SK-N-SH treated with all-trans-retinoic acid at 6 μM for 48 hours (cell line): ENCODE measurements at regions not wholly inside any gene's neighbourhood (a gene's known extent, or its start where the extent isn't known, plus 50 kb on each side); places are given as distances from the start of the nearest gene placed in this dataset.

Experiments
- ATAC-seq: fragments of 200-7000 bp; cut with Tn5 transposase; 3 replicates; pipeline ENCODE4 v1.9.1; 2020; ENCODE audit warnings: mild to moderate bottlenecking, moderate library complexity
- ARNTL ChIP-seq: fragments of 450-650 bp; formaldehyde crosslinking; IDR thresholded peaks from 2 replicates; pipeline ENCODE4 v1.5.0; 2020; ENCODE audit warnings: low read depth, mild to moderate bottlenecking, moderate library complexity, borderline replicate concordance
- BACH2 ChIP-seq: fragments of 250-450 bp; sonication (Bioruptor Pico); IDR thresholded peaks from 2 replicates; pipeline ENCODE4 v1.9.0; 2021; ENCODE audit warnings: mild to moderate bottlenecking, borderline replicate concordance
- CSDC2 ChIP-seq: fragments of 250-450 bp; sonication (Bioruptor Pico); IDR thresholded peaks from 2 replicates; pipeline ENCODE4 v1.5.0; 2020; ENCODE audit warnings: mild to moderate bottlenecking, moderate library complexity
- ESRRG ChIP-seq: fragments of 250-450 bp; sonication (Bioruptor Pico); IDR thresholded peaks from 2 replicates; pipeline ENCODE4 v1.6.1; 2021; ENCODE audit warnings: mild to moderate bottlenecking
- GLIS3 ChIP-seq: fragments of 250-450 bp; sonication (Bioruptor Pico); IDR thresholded peaks from 2 replicates; pipeline ENCODE4 v1.5.0; 2020; ENCODE audit warnings: mild to moderate bottlenecking, moderate library complexity
- ISL1 ChIP-seq: fragments of 250-450 bp; sonication (Bioruptor Pico); IDR thresholded peaks from 2 replicates; pipeline ENCODE4 v2.1.2; 2022; ENCODE audit warnings: mild to moderate bottlenecking, moderate library complexity
- OSR1 ChIP-seq: fragments of 250-450 bp; sonication (Bioruptor Pico); IDR thresholded peaks from 2 replicates; pipeline ENCODE4 v1.8.0; 2022; ENCODE audit warnings: moderate library complexity, mild to moderate bottlenecking, inconsistent platforms
- RARB ChIP-seq: fragments of 250-450 bp; sonication (Bioruptor Pico); IDR thresholded peaks from 2 replicates; pipeline ENCODE4 v1.8.0; 2021; ENCODE audit warnings: mild to moderate bottlenecking, moderate library complexity
- SNAI2 ChIP-seq: fragments of 250-450 bp; sonication (Bioruptor Pico); IDR thresholded peaks from 2 replicates; pipeline ENCODE4 v1.5.0; 2020; ENCODE audit warnings: mild to moderate bottlenecking, moderate library complexity
- TOX ChIP-seq: fragments of 250-450 bp; sonication (Bioruptor Pico); IDR thresholded peaks from 2 replicates; pipeline ENCODE4 v1.8.0; 2021; ENCODE audit warnings: mild to moderate bottlenecking, moderate library complexity, borderline replicate concordance
- ZC3H10 ChIP-seq: fragments of 250-450 bp; sonication (Bioruptor Pico); IDR thresholded peaks from 2 replicates; pipeline ENCODE4 v1.5.1; 2021; ENCODE audit warnings: mild to moderate bottlenecking, moderate library complexity
- ZFP3 ChIP-seq: fragments of 250-450 bp; sonication (Bioruptor Pico); IDR thresholded peaks from 2 replicates; pipeline ENCODE4 v1.5.0; 2020; ENCODE audit warnings: mild to moderate bottlenecking, moderate library complexity
- ZFP30 ChIP-seq: fragments of 450-650 bp; formaldehyde crosslinking; IDR thresholded peaks from 2 replicates; pipeline ENCODE4 v1.5.0; 2022; ENCODE audit warnings: mild to moderate bottlenecking, moderate library complexity
- ZNF70 ChIP-seq: fragments of 450-650 bp; formaldehyde crosslinking; IDR thresholded peaks from 2 replicates; pipeline ENCODE4 v1.5.0; 2020; ENCODE audit warnings: mild to moderate bottlenecking, moderate library complexity
- TF ChIP-seq, protein P1 (sequence below): fragments of 250-450 bp; sonication (Bioruptor Pico); IDR thresholded peaks from 2 replicates; pipeline ENCODE4 v1.8.0; 2020; ENCODE audit warnings: mild to moderate bottlenecking, moderate library complexity, borderline replicate concordance
- TF ChIP-seq, protein P2 (sequence below): fragments of 250-450 bp; sonication (Bioruptor Pico); IDR thresholded peaks from 2 replicates; pipeline ENCODE4 v1.5.0; 2020; ENCODE audit warnings: mild to moderate bottlenecking, moderate library complexity
- TF ChIP-seq, protein P3 (sequence below): fragments of 250-450 bp; sonication (Bioruptor Pico); IDR thresholded peaks from 2 replicates; pipeline ENCODE4 v1.8.0; 2021; ENCODE audit warnings: low read depth, mild to moderate bottlenecking, moderate library complexity, borderline replicate concordance
- TF ChIP-seq, protein P4 (sequence below): fragments of 250-450 bp; sonication (Bioruptor Pico); IDR thresholded peaks from 2 replicates; pipeline ENCODE4 v1.5.1; 2021; ENCODE audit warnings: mild to moderate bottlenecking, moderate library complexity
- TF ChIP-seq, protein P5 (sequence below): fragments of 250-450 bp; sonication (Bioruptor Pico); IDR thresholded peaks from 2 replicates; pipeline ENCODE4 v1.5.1; 2020; ENCODE audit warnings: low read depth, mild to moderate bottlenecking, moderate library complexity

- TF ChIP-seq OSR1 (CRISPR knock-in tag) = no peak
- TF ChIP-seq ZFP3 = no peak
- TF ChIP-seq TOX (CRISPR knock-in tag) = no peak
- TF ChIP-seq ISL1 (CRISPR knock-in tag) = no peak
These were observed 266.7 kb downstream of the IL20RB start (continued) for GRCh38 chr3:137224464-137224863.

- TF ChIP-seq, protein P1, sequence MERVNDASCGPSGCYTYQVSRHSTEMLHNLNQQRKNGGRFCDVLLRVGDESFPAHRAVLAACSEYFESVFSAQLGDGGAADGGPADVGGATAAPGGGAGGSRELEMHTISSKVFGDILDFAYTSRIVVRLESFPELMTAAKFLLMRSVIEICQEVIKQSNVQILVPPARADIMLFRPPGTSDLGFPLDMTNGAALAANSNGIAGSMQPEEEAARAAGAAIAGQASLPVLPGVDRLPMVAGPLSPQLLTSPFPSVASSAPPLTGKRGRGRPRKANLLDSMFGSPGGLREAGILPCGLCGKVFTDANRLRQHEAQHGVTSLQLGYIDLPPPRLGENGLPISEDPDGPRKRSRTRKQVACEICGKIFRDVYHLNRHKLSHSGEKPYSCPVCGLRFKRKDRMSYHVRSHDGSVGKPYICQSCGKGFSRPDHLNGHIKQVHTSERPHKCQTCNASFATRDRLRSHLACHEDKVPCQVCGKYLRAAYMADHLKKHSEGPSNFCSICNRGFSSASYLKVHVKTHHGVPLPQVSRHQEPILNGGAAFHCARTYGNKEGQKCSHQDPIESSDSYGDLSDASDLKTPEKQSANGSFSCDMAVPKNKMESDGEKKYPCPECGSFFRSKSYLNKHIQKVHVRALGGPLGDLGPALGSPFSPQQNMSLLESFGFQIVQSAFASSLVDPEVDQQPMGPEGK (CRISPR knock-in tag) = no peak
- TF ChIP-seq OSR1 (CRISPR knock-in tag) = no peak
- TF ChIP-seq ESRRG (CRISPR knock-in tag) = no peak
- TF ChIP-seq, protein P2, sequence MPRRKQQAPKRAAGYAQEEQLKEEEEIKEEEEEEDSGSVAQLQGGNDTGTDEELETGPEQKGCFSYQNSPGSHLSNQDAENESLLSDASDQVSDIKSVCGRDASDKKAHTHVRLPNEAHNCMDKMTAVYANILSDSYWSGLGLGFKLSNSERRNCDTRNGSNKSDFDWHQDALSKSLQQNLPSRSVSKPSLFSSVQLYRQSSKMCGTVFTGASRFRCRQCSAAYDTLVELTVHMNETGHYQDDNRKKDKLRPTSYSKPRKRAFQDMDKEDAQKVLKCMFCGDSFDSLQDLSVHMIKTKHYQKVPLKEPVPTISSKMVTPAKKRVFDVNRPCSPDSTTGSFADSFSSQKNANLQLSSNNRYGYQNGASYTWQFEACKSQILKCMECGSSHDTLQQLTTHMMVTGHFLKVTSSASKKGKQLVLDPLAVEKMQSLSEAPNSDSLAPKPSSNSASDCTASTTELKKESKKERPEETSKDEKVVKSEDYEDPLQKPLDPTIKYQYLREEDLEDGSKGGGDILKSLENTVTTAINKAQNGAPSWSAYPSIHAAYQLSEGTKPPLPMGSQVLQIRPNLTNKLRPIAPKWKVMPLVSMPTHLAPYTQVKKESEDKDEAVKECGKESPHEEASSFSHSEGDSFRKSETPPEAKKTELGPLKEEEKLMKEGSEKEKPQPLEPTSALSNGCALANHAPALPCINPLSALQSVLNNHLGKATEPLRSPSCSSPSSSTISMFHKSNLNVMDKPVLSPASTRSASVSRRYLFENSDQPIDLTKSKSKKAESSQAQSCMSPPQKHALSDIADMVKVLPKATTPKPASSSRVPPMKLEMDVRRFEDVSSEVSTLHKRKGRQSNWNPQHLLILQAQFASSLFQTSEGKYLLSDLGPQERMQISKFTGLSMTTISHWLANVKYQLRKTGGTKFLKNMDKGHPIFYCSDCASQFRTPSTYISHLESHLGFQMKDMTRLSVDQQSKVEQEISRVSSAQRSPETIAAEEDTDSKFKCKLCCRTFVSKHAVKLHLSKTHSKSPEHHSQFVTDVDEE (CRISPR knock-in tag) = no peak
- TF ChIP-seq GLIS3 (CRISPR knock-in tag) = no peak
- TF ChIP-seq CSDC2 (CRISPR knock-in tag) = no peak
- TF ChIP-seq SNAI2 (CRISPR knock-in tag) = no peak
- no peak for TF ChIP-seq ISL1 (CRISPR knock-in tag)
- no peak for TF ChIP-seq RARB (CRISPR knock-in tag)
- TF ChIP-seq, protein P3, sequence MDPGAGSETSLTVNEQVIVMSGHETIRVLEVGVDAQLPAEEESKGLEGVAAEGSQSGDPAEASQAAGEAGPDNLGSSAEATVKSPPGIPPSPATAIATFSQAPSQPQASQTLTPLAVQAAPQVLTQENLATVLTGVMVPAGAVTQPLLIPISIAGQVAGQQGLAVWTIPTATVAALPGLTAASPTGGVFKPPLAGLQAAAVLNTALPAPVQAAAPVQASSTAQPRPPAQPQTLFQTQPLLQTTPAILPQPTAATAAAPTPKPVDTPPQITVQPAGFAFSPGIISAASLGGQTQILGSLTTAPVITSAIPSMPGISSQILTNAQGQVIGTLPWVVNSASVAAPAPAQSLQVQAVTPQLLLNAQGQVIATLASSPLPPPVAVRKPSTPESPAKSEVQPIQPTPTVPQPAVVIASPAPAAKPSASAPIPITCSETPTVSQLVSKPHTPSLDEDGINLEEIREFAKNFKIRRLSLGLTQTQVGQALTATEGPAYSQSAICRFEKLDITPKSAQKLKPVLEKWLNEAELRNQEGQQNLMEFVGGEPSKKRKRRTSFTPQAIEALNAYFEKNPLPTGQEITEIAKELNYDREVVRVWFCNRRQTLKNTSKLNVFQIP (CRISPR knock-in tag) = no peak
- no peak for TF ChIP-seq ZFP3
- TF ChIP-seq, protein P4, sequence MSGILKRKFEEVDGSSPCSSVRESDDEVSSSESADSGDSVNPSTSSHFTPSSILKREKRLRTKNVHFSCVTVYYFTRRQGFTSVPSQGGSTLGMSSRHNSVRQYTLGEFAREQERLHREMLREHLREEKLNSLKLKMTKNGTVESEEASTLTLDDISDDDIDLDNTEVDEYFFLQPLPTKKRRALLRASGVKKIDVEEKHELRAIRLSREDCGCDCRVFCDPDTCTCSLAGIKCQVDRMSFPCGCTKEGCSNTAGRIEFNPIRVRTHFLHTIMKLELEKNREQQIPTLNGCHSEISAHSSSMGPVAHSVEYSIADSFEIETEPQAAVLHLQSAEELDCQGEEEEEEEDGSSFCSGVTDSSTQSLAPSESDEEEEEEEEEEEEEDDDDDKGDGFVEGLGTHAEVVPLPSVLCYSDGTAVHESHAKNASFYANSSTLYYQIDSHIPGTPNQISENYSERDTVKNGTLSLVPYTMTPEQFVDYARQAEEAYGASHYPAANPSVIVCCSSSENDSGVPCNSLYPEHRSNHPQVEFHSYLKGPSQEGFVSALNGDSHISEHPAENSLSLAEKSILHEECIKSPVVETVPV = no peak
- TF ChIP-seq ARNTL (CRISPR knock-in tag) = no peak
- TF ChIP-seq TOX (CRISPR knock-in tag) = no peak
- TF ChIP-seq, all 23 proteins: peak for 0
- ATAC-seq = no peak
These were observed 285.1 kb downstream of the IL20RB start for GRCh38 chr3:137242836-137243400.

- ATAC-seq = no peak
- TF ChIP-seq, protein P5, sequence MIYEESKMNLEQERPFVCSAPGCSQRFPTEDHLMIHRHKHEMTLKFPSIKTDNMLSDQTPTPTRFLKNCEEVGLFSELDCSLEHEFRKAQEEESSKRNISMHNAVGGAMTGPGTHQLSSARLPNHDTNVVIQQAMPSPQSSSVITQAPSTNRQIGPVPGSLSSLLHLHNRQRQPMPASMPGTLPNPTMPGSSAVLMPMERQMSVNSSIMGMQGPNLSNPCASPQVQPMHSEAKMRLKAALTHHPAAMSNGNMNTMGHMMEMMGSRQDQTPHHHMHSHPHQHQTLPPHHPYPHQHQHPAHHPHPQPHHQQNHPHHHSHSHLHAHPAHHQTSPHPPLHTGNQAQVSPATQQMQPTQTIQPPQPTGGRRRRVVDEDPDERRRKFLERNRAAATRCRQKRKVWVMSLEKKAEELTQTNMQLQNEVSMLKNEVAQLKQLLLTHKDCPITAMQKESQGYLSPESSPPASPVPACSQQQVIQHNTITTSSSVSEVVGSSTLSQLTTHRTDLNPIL (CRISPR knock-in tag) = no peak
- TF ChIP-seq RARB (CRISPR knock-in tag) = no peak
- TF ChIP-seq ZFP3 = no peak
- no peak for TF ChIP-seq ZC3H10 (CRISPR knock-in tag)
- no peak for TF ChIP-seq TOX (CRISPR knock-in tag)
- no peak for TF ChIP-seq BACH2
- TF ChIP-seq ZFP30 (CRISPR knock-in tag) = no peak
- TF ChIP-seq, protein P4 = no peak
- TF ChIP-seq ZNF70 = no peak
- TF ChIP-seq, protein P3 (CRISPR knock-in tag) = no peak
- TF ChIP-seq, protein P2 (CRISPR knock-in tag) = no peak
- TF ChIP-seq ISL1 (CRISPR knock-in tag) = no peak
- TF ChIP-seq ESRRG (CRISPR knock-in tag) = no peak
These were observed 288.7 kb downstream of the IL20RB start for GRCh38 chr3:137246491-137246890.
